OCI-LY7 (cell line): ENCODE measurements at regions not wholly inside any gene's neighbourhood (a gene's known extent, or its start where the extent isn't known, plus 50 kb on each side); places are given as distances from the start of the nearest gene placed in this dataset. TPM values are rescaled to one million over a fixed set of nuclear protein-coding genes. Genes with fewer than 3 reads are reported as not detected.

ENCODE experiments used
- BruUV-seq: library from RNA; stranded (reverse); fragments of 400-500 nt; replicated peaks from 2 replicates; lab custom pipeline; 2021; lab: Mats Ljungman, UMichigan
- CTCF ChIA-PET: fragments of 300-600 bp; sonication (Branson Sonifier 250); formaldehyde crosslinking; loops from one replicate; lab custom pipeline; 2022; ENCODE audit warnings: antibody characterized with exemption; ENCODE audit not compliant: unreplicated experiment; lab: Charles Lee
- POLR2A ChIA-PET: fragments of 300-600 bp; sonication (Branson Sonifier 250); formaldehyde crosslinking; loops from one replicate; lab custom pipeline; 2022; ENCODE audit warnings: antibody characterized with exemption; lab: Charles Lee
- DNase-seq: peaks from one replicate; pipeline ENCODE4 v3.0.0-alpha.2; 2015; ENCODE audit warnings: low spot score
- H2AFZ ChIP-seq: fragments of 200-600 bp; sonication (generic), shearing (Covaris generic); 2 replicates; pipeline ENCODE4 v1.6.1; 2014; ENCODE audit warnings: mild to moderate bottlenecking, antibody characterized with exemption, low read length, moderate library complexity
- H3K27ac ChIP-seq: fragments of 200-600 bp; sonication (generic); 2 replicates; pipeline ENCODE4 v1.5.1; 2014; ENCODE audit warnings: mixed run types, low read depth, mild to moderate bottlenecking, moderate library complexity, low read length, inconsistent platforms; ENCODE audit not compliant: poor library complexity, severe bottlenecking
- H3K36me3 ChIP-seq: fragments of 200-600 bp; sonication (generic); 2 replicates; pipeline ENCODE4 v1.6.1; 2014; ENCODE audit warnings: mild to moderate bottlenecking, antibody characterized with exemption, low read length, moderate library complexity, mixed read lengths; ENCODE audit not compliant: insufficient read depth
- H3K4me1 ChIP-seq: fragments of 200-600 bp; sonication (generic); 2 replicates; pipeline ENCODE4 v1.5.1; 2014; ENCODE audit warnings: mild to moderate bottlenecking, low read length; ENCODE audit not compliant: insufficient read depth, poor library complexity, severe bottlenecking
- H3K4me2 ChIP-seq: fragments of 200-600 bp; sonication (generic); 2 replicates; pipeline ENCODE4 v1.6.1; 2014; ENCODE audit warnings: mild to moderate bottlenecking, low read length
- H3K4me3 ChIP-seq: fragments of 200-600 bp; sonication (generic); 2 replicates; pipeline ENCODE4 v1.5.1; 2014; ENCODE audit warnings: mild to moderate bottlenecking, low read depth, low read length; ENCODE audit not compliant: poor library complexity, severe bottlenecking
- H3K79me2 ChIP-seq: fragments of 200-600 bp; sonication (generic); 2 replicates; pipeline ENCODE4 v1.6.1; 2016; ENCODE audit warnings: low read depth, mild to moderate bottlenecking, low read length, moderate library complexity, mixed read lengths; ENCODE audit not compliant: insufficient read depth
- H3K9me2 ChIP-seq: fragments of 200-600 bp; sonication (generic); 2 replicates; pipeline ENCODE4 v1.6.1; 2016; ENCODE audit warnings: mild to moderate bottlenecking, low read length, mixed read lengths; ENCODE audit not compliant: insufficient read depth
- H3K9me3 ChIP-seq: fragments of 200-600 bp; sonication (generic); 2 replicates; pipeline ENCODE4 v1.6.1; 2014; ENCODE audit warnings: mild to moderate bottlenecking, mixed run types, low read length, mixed read lengths
- H4K20me1 ChIP-seq: fragments of 200-600 bp; sonication (generic); 2 replicates; pipeline ENCODE4 v1.6.1; 2014; ENCODE audit warnings: mild to moderate bottlenecking, antibody characterized with exemption, low read length, moderate library complexity, mixed read lengths; ENCODE audit not compliant: insufficient read depth
- CTCF ChIP-seq: fragments of 200-600 bp; sonication (generic); conservative IDR thresholded peaks from 2 replicates; pipeline ENCODE4 v1.5.1; 2014; ENCODE audit warnings: mild to moderate bottlenecking, antibody characterized with exemption, low read length, moderate library complexity, mixed read lengths
- EZH2phosphoT487 ChIP-seq: fragments of 200-600 bp; sonication (generic); IDR thresholded peaks from 2 replicates; pipeline ENCODE4 v1.6.1; 2018; ENCODE audit warnings: low read depth, borderline replicate concordance, mild to moderate bottlenecking, mixed run types, antibody characterized with exemption, low read length, moderate library complexity, mixed read lengths
- intact Hi-C: fragments of 100-400 bp; cut with micrococcal nuclease; formaldehyde crosslinking; loops from one replicate; pipeline ENCODE4 v1.10.0; 2022; ENCODE audit not compliant: unreplicated experiment
- small RNA-seq: library from RNA; depleted of rRNA; stranded (forward); fragments of <200 nt; gene quantifications from one replicate; pipeline ENCODE3, GENCODE V24; 2014

GRCh38 chr7:90081621-90082020, 72.6 kb upstream of the STEAP1 start:
- POLR2A ChIA-PET = no interaction called here
- intact Hi-C loops = no loop called here

GRCh38 chr7:90092506-90092905, 61.8 kb upstream of the STEAP1 start:
- BruUV-seq = no TSS peak
- TF ChIP-seq CTCF = no peak
- TF ChIP-seq EZH2phosphoT487 = no peak
- Histone ChIP-seq H3K27ac (no peak overlapping the region), H3K4me1 (no peaks in the 10 kb centered on the region), H3K4me3 (no peak overlapping the region), H3K4me2 (no peak overlapping the region), H3K9me3 (no peaks in the 10 kb centered on the region), H4K20me1 (no peaks in the 10 kb centered on the region), H3K79me2 (no peaks in the 10 kb centered on the region), H3K36me3 (no peaks in the 10 kb centered on the region), H3K9me2 (no peaks in the 10 kb centered on the region), H2AFZ (no peak overlapping the region)
- intact Hi-C loops = no loop called here
- ChIA-PET POLR2A (no interaction called here), CTCF (interaction anchor here (0.6 kb wide), 1 partner anchor 1269 kb away, joined by 3 read pairs; no protein-coding TSS in a partner anchor)
- no peak for DNase-seq

More at GRCh38 chr7:90081621-90082020, 72.6 kb upstream of the STEAP1 start:
- Histone ChIP-seq H3K27ac (no peak overlapping the region), H3K9me2 (no peaks in the 10 kb centered on the region), H4K20me1 (no peaks in the 10 kb centered on the region), H3K9me3 (no peaks in the 10 kb centered on the region), H3K4me1 (no peaks in the 10 kb centered on the region), H3K4me2 (no peak overlapping the region), H3K36me3 (no peaks in the 10 kb centered on the region), H3K4me3 (no peak overlapping the region), H3K79me2 (no peaks in the 10 kb centered on the region), H2AFZ (no peak overlapping the region)
- BruUV-seq = no TSS peak
- no peak for DNase-seq
- TF ChIP-seq EZH2phosphoT487 (no peak), CTCF (no peak)
- CTCF ChIA-PET = no interaction called here

GRCh38 chr7:90094030-90094429, 60.2 kb upstream of the STEAP1 start:
- ChIA-PET CTCF (no interaction called here), POLR2A (interaction anchor here (0.5 kb wide), 1 partner anchor 174 kb away, joined by 3 read pairs; no protein-coding TSS in a partner anchor)
- H2AFZ ChIP-seq = no peak overlapping the region
- H3K4me3 ChIP-seq = no peak overlapping the region
- H3K9me3 ChIP-seq = no peaks in the 10 kb centered on the region
- no TSS peak for BruUV-seq
- TF ChIP-seq EZH2phosphoT487 = no peak
- no peak for TF ChIP-seq CTCF
- H3K4me2 ChIP-seq = no peak overlapping the region
- no peaks in the 10 kb centered on the region for H3K36me3 ChIP-seq
- intact Hi-C loops = no loop called here
- no peaks in the 10 kb centered on the region for H3K9me2 ChIP-seq
- no peaks in the 10 kb centered on the region for H3K79me2 ChIP-seq
- no peaks in the 10 kb centered on the region for H3K4me1 ChIP-seq
- no peak overlapping the region for H3K27ac ChIP-seq
- no peak for DNase-seq
- no peaks in the 10 kb centered on the region for H4K20me1 ChIP-seq

Small RNA genes lying in the stretch of these regions (small RNA-seq; reads per million reads assigned to genes)
- not detected for gene RNU6-274P
